ENCODE measurements at regions not wholly inside any gene's neighbourhood (a gene's known extent, or its start where the extent isn't known, plus 50 kb on each side); places are given as distances from the start of the nearest gene placed in this dataset.

GRCh38 chr4:85127653-85128052 lies 161.2 kb upstream of the WDFY3 start:
- TF ChIP-seq CTCF (IDR thresholded peaks at IDR 0.05) (peak; percentile 18 to 60 (median 42)), POLR2A (IDR thresholded peaks at IDR 0.05) (no peak)
